Spinal cord (tissue), 9 donors: ENCODE measurements at regions not wholly inside any gene's neighbourhood (a gene's known extent, or its start where the extent isn't known, plus 50 kb on each side); places are given as distances from the start of the nearest gene placed in this dataset.

Source experiments
- DNase-seq, 6 donors: peaks; one replicate each; pipeline versions ENCODE4 v3.0.0 to v3.0.0-alpha.2; 2013 to 2015; ENCODE audit warnings: low spot score in 6 of 6, low read depth in 4 of 6
- H3K27ac ChIP-seq: one replicate; pipeline ENCODE4 v1.5.1; 2013; ENCODE audit warnings: low read depth, low read length, control low read depth
- H3K27me3 ChIP-seq: one replicate; pipeline ENCODE4 v1.6.1; 2013; ENCODE audit warnings: low read length; ENCODE audit not compliant: control insufficient read depth, insufficient read depth
- H3K36me3 ChIP-seq: one replicate; pipeline ENCODE4 v1.6.1; 2013; ENCODE audit warnings: low read length; ENCODE audit not compliant: control insufficient read depth, insufficient read depth
- H3K4me1 ChIP-seq: one replicate; pipeline ENCODE4 v1.6.1; 2013; ENCODE audit warnings: low read length; ENCODE audit not compliant: control insufficient read depth, insufficient read depth
- H3K4me3 ChIP-seq: one replicate; pipeline ENCODE4 v1.5.1; 2013; ENCODE audit warnings: low read depth, low read length, control low read depth
- H3K9me3 ChIP-seq: one replicate; pipeline ENCODE4 v1.6.1; 2013; ENCODE audit warnings: low read length; ENCODE audit not compliant: control insufficient read depth, insufficient read depth
- WGBS: methylation state at CpG from one replicate; pipeline ENCODE4 v1.1.5; 2013; ENCODE audit warnings: missing lambda C conversion rate; ENCODE audit not compliant: insufficient coverage; 5-methylcytosine and 5-hydroxymethylcytosine counted together
- donor health status: healthy.

DNA sequence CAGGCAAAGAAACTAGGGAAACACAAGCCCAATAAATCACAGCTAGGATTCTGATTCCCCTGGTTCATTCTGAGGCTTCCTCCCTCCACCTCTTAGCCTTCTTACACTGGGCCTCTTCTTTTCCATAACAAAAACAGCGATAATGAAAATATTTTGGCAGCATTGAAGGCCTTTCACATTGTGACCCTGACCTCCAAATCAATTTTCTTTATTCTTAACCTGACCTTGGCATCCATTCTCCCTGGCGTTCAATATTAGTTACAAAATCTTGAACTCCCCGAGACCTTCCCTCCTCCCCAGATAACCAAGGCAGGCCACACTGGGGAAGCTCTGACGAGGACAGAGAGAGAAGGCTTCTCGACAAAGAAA lies 399.9 kb downstream of the ZSWIM6 start:
- H3K36me3 ChIP-seq: no peaks in the 10 kb centered on the region
- WGBS: 21% methylated on average over 4 of the region's 5 CpGs
- H3K4me3 ChIP-seq: no peak overlapping the region
- peaks cover 24% of the 10 kb centered on the region for H3K4me1 ChIP-seq
- no peak overlapping the region for H3K27ac ChIP-seq
- DNase-seq: peak in 2 of 6 donors; percentile 30 to 34
- no peaks in the 10 kb centered on the region for H3K27me3 ChIP-seq
- H3K9me3 ChIP-seq: no peaks in the 10 kb centered on the region

DNA sequence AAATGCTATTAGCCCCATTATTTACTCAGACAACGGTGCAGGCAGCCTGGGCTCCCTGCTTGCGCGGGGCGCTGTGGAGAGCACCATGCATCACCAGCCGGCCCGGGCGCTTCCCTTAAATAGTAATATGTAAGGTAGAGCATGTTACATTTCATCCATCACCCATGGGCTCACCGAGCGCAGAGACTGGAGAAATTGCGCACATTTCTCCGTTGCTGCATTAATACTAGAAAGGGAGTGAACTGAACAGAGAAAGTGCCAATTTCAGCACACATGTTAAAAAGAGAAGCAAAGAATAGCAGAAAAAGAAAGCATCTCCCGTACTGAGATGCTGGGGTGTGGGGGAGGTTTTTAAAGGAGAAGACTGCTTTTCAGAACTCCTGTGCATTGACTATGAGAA lies 400.3 kb downstream of the ZSWIM6 start:
- DNase-seq: peak in 3 of 6 donors; percentile 44 to 86 (median 63)
- WGBS: 13% methylated on average over 3 of the region's 12 CpGs

GRCh38 chr5:61732796-61733195 lies 400.7 kb downstream of the ZSWIM6 start:
- Histone ChIP-seq H3K4me1 (peaks cover 31% of the 10 kb centered on the region), H3K4me3 (peak overlapping the region; percentile 26), H3K9me3 (no peaks in the 10 kb centered on the region), H3K27ac (no peak overlapping the region), H3K27me3 (no peaks in the 10 kb centered on the region), H3K36me3 (no peaks in the 10 kb centered on the region)
- WGBS: 24% methylated on average over 18 of the region's 18 CpGs
- peak in 2 of 6 donors; percentile 4 to 12 for DNase-seq

More for the DNA sequence above, 400.3 kb downstream of the ZSWIM6 start:
- Histone ChIP-seq H3K9me3 (no peaks in the 10 kb centered on the region), H3K36me3 (no peaks in the 10 kb centered on the region), H3K27ac (no peak overlapping the region), H3K4me1 (peaks cover 28% of the 10 kb centered on the region), H3K4me3 (peak overlapping the region; percentile 26), H3K27me3 (no peaks in the 10 kb centered on the region)

- 88% methylated on average over 3 of the region's 4 CpGs for WGBS
- no peak for DNase-seq
These were observed 401.9 kb downstream of the ZSWIM6 start for GRCh38 chr5:61734001-61734400.

DNA sequence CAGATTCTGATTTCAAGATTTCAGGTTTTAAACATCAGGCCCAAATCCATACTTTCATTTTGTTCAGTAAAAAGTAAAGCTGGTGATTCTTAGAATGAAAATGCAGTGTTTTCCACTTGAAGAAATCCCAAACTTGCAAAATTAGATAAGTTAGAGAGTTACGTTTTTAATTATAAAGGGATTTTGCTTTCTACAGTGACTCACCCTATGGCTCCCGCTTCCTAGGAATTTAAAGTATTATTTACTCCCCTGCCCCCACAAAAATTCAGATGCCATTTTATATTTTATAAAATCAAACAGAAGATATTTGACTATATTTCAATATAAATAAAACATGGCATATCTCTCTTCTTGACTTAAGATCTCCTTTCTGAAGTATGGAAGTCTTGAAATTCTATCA lies 402.9 kb downstream of the ZSWIM6 start:
- no peaks in the 10 kb centered on the region for H3K27me3 ChIP-seq
- DNase-seq: no peak
- no peak overlapping the region for H3K4me3 ChIP-seq
- H3K27ac ChIP-seq: no peak overlapping the region
- no peaks in the 10 kb centered on the region for H3K36me3 ChIP-seq
- no peaks in the 10 kb centered on the region for H3K9me3 ChIP-seq
- WGBS: no CpG with 5 or more reads among the region's 2 CpGs
- H3K4me1 ChIP-seq: peaks cover 31% of the 10 kb centered on the region

More at GRCh38 chr5:61734001-61734400, 401.9 kb downstream of the ZSWIM6 start:
- no peaks in the 10 kb centered on the region for H3K36me3 ChIP-seq
- no peak overlapping the region for H3K4me3 ChIP-seq
- no peaks in the 10 kb centered on the region for H3K27me3 ChIP-seq
- no peak overlapping the region for H3K27ac ChIP-seq
- peaks cover 31% of the 10 kb centered on the region for H3K4me1 ChIP-seq
- H3K9me3 ChIP-seq: no peaks in the 10 kb centered on the region

DNA sequence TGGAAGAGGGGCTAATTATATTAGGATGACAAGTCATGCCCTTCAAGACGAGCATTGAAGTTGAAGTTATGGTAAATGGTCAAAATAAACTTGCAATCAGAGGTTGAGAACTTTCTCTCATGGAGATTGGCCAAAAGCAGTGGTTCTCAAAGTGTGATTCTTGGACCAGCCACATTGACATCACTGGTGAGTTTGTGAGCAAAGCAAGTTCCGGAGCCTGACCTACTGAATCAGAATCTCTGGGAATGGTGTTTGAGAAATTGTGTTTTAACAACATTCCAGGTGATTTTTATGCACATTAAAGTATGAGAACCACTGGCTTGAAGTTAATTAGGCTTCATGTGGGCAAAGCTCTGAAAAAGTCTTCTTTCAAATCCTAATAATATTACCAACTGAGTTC lies 403.5 kb downstream of the ZSWIM6 start:
- Histone ChIP-seq H3K4me1 (peaks cover 31% of the 10 kb centered on the region), H3K27ac (no peak overlapping the region), H3K27me3 (no peaks in the 10 kb centered on the region), H3K36me3 (no peaks in the 10 kb centered on the region), H3K9me3 (no peaks in the 10 kb centered on the region), H3K4me3 (no peak overlapping the region)
- peak in 1 of 6 donors; percentile 23 for DNase-seq
- 87% methylated on average over 1 of the region's 2 CpGs for WGBS

DNA sequence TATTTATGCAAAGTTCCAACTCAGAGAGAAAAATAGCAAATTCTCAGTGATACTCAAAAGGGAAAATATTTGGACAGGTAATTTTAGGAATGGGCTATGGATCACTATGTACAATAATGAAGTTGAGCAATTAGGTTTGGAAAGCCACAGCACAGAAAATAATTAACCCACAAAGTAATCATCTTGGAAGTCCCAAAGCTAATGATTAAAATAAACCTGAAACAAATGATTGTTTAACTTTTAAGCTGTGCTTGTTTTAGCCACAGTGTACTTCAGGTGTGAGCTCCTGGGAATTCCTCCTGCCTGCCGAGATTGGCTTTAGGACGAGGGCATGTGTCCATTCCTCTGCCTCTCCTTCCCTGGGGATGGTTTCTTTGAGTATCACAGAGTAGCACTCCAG lies 403.9 kb downstream of the ZSWIM6 start:
- Histone ChIP-seq H3K4me3 (no peak overlapping the region), H3K36me3 (no peaks in the 10 kb centered on the region), H3K27me3 (no peaks in the 10 kb centered on the region), H3K27ac (peak overlapping the region; percentile 50), H3K9me3 (no peaks in the 10 kb centered on the region), H3K4me1 (peaks cover 31% of the 10 kb centered on the region)
- 50% methylated on average over 2 of the region's 2 CpGs for WGBS
- DNase-seq: no peak

DNA sequence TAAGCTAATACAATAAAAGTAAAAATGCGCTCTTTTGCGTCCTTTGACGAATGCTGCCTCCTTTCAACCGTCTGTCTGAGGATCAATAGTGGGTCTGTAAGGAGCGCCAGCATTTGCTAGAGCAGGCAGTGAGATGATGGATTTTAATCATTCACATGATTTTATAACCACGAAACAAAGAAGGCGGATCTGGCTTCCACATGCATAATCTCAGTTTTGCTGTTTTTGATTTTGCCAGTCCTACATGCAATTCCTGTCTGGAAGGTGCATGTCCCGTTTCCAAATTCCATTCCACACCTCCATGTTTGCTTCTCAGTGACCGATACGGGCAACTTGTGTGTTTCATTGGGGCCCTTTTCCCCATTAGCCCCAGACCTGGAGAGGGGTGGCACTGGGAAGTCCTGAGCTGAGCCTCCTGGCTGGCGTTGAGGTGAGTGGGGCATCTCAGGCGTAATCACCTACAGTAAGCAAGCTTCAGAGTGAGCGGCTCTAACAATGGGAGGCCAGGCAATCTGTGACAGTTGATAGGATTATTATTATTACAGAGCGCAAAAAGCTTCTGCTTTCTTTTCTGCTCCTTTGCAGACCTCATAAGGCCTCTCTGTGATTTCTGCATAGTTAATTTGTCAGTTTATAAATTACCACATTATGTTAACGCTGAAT lies 405.4 kb downstream of the ZSWIM6 start:
- no peak overlapping the region for H3K4me3 ChIP-seq
- 61% methylated on average over 10 of the region's 15 CpGs for WGBS

GRCh38 chr5:61737964-61738340 lies 405.9 kb downstream of the ZSWIM6 start:
- Histone ChIP-seq H3K36me3 (no peaks in the 10 kb centered on the region), H3K9me3 (no peaks in the 10 kb centered on the region), H3K4me3 (no peak overlapping the region), H3K27ac (no peak overlapping the region), H3K4me1 (peaks cover 19% of the 10 kb centered on the region), H3K27me3 (no peaks in the 10 kb centered on the region)
- no CpG with 5 or more reads among the region's 4 CpGs for WGBS
- DNase-seq: peak in 2 of 6 donors; percentile 77 to 96

More for the DNA sequence above, 405.4 kb downstream of the ZSWIM6 start:
- Histone ChIP-seq H3K36me3 (no peaks in the 10 kb centered on the region), H3K4me1 (peaks cover 22% of the 10 kb centered on the region), H3K27me3 (no peaks in the 10 kb centered on the region), H3K9me3 (no peaks in the 10 kb centered on the region), H3K27ac (peak overlapping the region; percentile 49)
- DNase-seq: peak in 2 of 6 donors; percentile 58 to 74

GRCh38 chr5:61738446-61738845 lies 406.4 kb downstream of the ZSWIM6 start:
- no peaks in the 10 kb centered on the region for H3K36me3 ChIP-seq
- H3K27me3 ChIP-seq: no peaks in the 10 kb centered on the region
- no peak overlapping the region for H3K27ac ChIP-seq
- H3K4me1 ChIP-seq: peaks cover 17% of the 10 kb centered on the region
- no peak overlapping the region for H3K4me3 ChIP-seq
- no peaks in the 10 kb centered on the region for H3K9me3 ChIP-seq
- peak in 2 of 6 donors; percentile 40 to 82 for DNase-seq
- no CpG with 5 or more reads among the region's 3 CpGs for WGBS
